A172 (cell line): ENCODE measurements at regions not wholly inside any gene's neighbourhood (a gene's known extent, or its start where the extent isn't known, plus 50 kb on each side); places are given as distances from the start of the nearest gene placed in this dataset.

Source experiments
- DNase-seq: peaks from one replicate; pipeline ENCODE4 v3.0.0-alpha.2; 2015; ENCODE audit warnings: low spot score

GRCh38 chr9:86659413-86660046 lies 287.8 kb downstream of the GAS1 start:
- DNase-seq, result no peak

DNA sequence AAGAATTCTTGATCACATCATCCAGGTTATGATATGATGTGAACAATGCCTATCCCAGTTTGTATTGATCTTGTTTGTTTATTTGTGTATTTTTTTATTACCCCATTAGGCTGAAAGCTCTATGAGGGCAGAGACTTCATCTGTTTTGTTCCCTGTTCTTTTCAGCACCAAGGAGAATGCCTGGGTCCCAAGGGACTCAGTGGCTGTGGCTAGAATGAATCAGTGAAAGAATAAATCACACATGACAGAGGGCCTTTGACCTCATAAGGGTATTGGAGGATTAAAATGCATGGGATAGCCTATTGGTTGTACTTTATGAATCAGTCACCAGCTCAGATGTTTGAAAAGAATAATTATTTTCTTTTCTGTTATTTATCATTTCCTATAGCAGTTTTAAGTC lies 292.2 kb downstream of the GAS1 start:
- peak; percentile 37 for DNase-seq

DNA sequence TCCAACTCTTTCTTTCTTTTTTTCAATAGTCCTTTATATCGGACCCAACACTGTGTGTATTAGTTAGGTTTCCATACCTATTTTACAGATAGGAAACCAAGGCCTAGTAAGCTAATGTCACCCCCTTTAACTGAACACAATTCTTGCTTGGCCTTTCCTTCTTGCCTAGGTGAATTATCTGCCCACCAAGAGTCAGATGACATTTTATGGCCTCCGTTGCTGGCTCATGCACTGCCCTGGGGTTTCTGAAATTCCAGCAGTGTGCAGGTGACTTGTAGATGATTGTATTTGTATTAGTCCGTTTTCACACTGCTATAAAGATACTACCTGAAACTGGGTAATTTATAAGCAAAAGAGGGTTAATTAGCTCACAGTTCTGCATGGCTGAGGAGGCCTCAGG lies 293.8 kb downstream of the GAS1 start:
- no peak for DNase-seq

DNA sequence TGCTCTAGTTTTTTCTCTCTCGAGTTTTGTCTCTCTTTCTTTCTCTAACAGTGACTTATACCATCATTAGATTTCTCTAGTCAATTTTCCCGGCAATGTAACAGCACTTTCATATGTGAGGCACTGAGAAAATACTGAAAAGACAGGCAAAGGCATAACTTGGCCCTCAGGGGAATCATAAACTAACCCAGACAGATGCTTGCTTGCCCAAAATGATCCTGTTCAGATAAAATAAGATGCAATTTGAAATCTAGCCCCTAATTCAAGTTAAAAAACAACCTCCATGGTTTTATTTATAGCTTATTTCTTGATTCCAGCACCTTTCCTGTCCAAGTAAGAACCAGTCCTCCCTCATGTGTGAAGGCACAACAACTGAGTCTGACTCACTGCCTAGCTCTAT lies 294.6 kb downstream of the GAS1 start:
- no peak for DNase-seq

DNA sequence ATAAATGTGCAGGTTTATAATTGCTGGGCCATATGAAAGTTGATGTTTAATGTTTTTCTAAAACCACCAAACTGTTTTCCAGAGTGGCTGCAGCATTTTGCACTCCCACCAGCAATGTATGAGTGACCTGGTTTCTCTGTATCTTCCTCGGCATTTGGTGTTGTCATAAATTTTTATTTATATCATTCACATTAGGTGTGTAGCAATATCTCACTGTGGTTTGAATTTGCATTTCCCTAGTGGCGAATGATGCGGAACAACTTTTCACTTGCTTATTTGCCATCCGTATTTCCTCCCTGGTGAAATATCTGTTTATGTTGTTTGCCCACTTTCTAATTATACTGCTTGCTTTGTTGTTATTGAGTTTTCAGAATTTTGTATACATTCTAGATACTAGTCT lies 295.7 kb upstream of the TUT7 start:
- no peak for DNase-seq

- DNase-seq, result no peak
These were observed 294.6 kb upstream of the TUT7 start for GRCh38 chr9:86648828-86649170.

DNA sequence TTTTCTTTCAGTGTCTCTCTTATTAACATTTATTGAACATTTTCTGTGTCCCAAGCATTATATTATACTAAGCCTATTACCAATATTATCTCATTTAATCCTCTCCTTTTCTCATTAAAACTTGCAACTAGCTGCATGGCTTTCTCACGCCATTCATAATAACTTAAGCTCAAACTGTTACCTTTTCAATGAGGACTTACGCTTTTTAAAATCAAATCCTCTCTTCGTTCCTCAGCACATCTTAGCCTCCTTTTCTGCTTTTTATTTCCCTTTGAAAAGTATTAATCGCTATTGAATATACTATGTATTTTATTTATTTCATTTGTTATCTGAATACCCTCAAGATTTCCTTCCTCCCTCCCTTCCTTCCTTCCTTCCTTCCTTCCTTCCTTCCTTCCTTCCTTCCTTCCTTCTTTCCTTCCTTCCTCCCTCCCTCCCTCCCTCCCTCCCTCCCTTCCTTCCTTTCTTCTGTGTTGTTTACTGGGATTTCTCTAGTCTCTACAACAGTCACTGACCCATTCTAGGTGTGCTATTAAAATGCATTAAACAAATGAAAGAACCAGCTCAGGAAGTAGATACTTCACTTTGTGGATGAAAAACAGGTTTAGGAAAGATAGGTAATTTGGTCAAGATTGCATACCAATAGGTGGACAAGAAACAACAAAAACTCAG lies 294.1 kb upstream of the TUT7 start:
- no peak for DNase-seq

DNA sequence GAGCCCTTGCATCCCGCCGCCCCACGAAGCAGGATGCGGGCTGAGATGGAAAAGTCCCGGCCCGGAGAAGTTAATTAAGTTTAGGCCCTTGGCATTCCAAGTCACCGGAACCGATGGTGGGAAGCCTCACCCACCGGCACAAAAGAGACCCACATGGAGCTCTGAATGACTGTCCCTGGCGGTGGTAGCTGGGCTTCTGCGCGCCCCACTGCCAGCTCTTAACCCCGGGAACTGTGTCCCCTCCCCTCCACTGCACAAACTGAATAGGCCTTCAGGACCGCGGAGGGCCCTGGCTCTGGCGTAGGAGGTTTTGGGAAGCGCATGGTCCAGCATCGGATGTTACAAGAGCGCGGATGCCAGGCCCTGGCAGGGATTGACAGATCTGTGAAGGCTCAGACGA lies 291.1 kb upstream of the TUT7 start:
- no peak for DNase-seq

- DNase-seq, result no peak
These were observed 290.4 kb upstream of the TUT7 start for GRCh38 chr9:86644675-86645034.

GRCh38 chr9:86643946-86644674 lies 289.9 kb upstream of the TUT7 start:
- DNase-seq, result no peak

- no peak for DNase-seq
These were observed 288.5 kb upstream of the TUT7 start for GRCh38 chr9:86642721-86643120.

GRCh38 chr9:86641970-86642369 lies 287.8 kb upstream of the TUT7 start:
- no peak for DNase-seq

- no peak for DNase-seq
These were observed 285.7 kb upstream of the TUT7 start for GRCh38 chr9:86639899-86640379.

DNA sequence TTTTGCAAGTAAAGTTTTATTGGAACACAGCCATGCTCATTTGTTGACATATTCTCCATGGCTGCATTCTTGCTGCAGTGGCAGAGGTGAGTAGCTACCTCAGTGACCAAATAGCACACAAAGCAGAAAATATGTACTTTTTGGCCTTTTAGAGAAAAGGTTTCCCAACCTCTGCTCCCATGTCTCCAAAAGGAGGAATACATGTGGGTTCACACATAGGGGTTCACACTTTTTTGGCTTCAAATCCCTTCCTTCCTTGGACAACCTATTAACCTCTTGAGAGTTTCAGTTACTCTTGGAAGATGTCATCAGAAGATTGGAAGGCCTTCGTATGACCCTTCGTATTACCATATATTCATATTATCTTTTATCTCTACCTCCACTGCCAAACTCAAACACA lies 285.1 kb upstream of the TUT7 start:
- no peak for DNase-seq

GRCh38 chr9:86638109-86638508 lies 283.9 kb upstream of the TUT7 start:
- no peak for DNase-seq

DNA sequence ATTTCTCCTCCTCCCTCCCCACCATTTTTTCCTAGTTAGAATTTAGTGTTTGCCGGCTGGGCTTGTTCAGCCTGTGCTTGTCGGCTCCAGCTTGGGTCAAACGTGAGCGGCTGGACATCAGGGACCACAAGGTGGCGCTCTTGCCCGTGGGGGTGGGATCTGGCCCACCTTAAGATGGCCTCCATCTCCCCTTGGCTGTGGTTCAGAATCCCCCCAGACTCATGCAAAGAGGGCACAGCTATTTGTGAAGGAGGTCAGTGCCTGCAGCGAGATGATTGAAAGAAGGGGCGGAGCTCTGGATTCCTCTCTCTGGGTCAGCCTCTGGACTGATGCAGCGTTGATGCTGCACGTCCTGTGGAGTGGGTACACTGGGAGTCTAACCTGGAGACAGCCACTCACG lies 283.3 kb upstream of the TUT7 start:
- DNase-seq, result no peak

DNA sequence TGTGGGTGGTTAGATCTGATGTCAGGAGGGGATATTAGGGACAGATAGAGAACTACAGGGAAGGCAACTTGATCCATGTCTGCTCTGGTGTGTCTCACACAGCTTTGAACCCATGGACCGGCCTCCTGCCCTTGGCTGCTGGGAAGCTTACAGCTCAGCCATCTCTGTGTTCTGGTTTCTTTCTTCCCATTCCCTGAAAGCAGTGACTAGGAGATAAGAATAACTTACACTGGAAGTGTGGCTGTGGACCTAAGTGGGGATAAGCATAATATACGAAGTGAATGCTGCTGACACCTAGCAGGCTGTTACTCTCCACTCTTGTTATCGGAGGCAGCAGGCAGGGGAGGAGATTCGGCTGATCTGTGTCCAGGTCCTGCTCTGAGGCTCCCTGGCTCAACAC lies 282.3 kb upstream of the TUT7 start:
- DNase-seq, result no peak

DNA sequence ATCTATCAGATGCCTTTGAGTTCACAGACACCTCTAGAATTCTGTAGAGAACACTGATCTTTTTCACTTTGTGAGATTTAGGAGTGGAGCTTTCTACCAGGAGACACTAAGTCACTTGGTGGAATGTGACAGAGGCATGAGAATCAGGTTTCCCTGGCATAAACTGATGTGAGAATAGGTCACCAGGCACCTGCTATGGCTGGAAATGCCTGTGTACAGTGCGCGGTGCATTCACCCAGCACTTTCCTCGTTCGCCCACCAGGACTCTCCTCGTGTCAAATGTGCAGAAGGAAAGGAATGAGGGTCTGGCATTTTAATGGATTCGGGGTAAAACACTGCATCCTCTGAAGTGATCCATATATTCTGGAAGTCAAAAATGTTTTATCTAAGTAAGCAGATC lies 281.8 kb upstream of the TUT7 start:
- no peak for DNase-seq

- DNase-seq, result no peak
These were observed 280.3 kb upstream of the TUT7 start for GRCh38 chr9:86634501-86634900.

DNA sequence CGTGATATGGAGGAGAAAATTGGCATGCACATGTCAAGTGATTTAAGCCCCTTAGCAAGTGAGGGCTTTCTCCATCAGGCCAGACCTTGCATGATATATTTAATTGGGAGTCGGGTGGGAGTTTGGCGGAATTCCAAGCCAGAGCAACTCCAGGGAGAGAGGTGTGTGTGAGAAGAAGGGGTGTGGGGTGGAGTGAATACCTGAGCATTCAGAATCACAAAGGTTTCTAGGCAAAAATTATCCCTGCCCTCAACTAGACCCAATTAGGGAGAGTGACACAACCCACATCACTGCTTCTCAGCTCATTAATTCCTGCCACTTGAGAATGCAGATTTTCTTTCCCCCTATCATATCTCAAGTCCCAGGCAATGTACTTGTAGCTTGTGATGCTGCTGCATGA lies 279.7 kb upstream of the TUT7 start:
- DNase-seq, result no peak

DNA sequence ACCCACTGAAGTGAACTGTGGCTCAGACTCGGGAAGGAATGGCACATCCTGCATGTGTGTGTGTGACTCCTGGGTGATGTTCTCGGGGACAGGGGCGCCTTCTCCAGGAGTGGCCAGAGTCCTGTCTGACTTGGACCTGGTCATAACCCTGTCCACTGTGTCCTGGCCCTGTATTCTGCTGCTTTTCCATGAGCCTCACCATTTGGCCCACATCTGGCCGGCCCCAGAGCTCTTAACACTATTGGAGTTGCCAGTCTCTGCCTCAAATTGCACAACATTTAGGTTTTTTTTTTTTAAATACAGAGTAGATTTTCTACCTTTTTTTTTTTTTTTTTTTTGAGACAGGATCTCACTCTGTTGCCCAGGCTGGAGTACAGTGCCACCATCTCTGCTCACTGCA lies 278.3 kb upstream of the TUT7 start:
- no peak for DNase-seq

GRCh38 chr9:86629530-86629929 lies 275.3 kb upstream of the TUT7 start:
- no peak for DNase-seq

GRCh38 chr9:86626802-86627201 lies 272.6 kb upstream of the TUT7 start:
- no peak for DNase-seq
